Pancreas (tissue), 10 donors: ENCODE measurements at regions not wholly inside any gene's neighbourhood (a gene's known extent, or its start where the extent isn't known, plus 50 kb on each side); places are given as distances from the start of the nearest gene placed in this dataset.
A peak's percentile ranks its signal among the peaks of the same experiment; 100 is the strongest.

Experiments used
- ATAC-seq, 4 donors: fragments of 200-7000 bp; cut with Tn5 transposase; one replicate each; pipeline versions ENCODE4 v1.8.0 to v1.9.1; 2020; ENCODE audit warnings: mild to moderate bottlenecking in 4 of 4, moderate library complexity in 4 of 4
- DNase-seq, 6 donors: peaks; one replicate each; pipeline ENCODE4 v3.0.0-alpha.2; 2020
- FAIRE-seq: peaks from 2 replicates; lab custom pipeline; 2012; peaks lifted over from hg19 to GRCh38; lab: Jason Lieb, UNC
- H3K27ac ChIP-seq, 4 donors: fragments of 200-600 bp; sonication (generic); 1 replicate in 3 of 4; 2 replicates in 1 of 4; pipeline versions ENCODE4 v1.5.0 to v1.8.0; 2020
- H3K27me3 ChIP-seq, 4 donors: fragments of 200-600 bp; one replicate each; pipeline ENCODE4 v1.8.0; 2021
- H3K36me3 ChIP-seq, 3 donors: fragments of 200-600 bp; sonication (generic) in 1 of 3; one replicate each; pipeline versions ENCODE4 v1.5.0 to v1.8.0; 2020 to 2021
- H3K4me1 ChIP-seq, 3 donors: fragments of 200-600 bp; one replicate each; pipeline ENCODE4 v1.8.0; 2021
- H3K4me3 ChIP-seq, 4 donors: fragments of 200-600 bp; sonication (generic) in 2 of 4; one replicate each; pipeline versions ENCODE4 v1.5.0 to v1.8.0; 2020 to 2021
- H3K9me3 ChIP-seq, 4 donors: fragments of 200-600 bp; one replicate each; pipeline ENCODE4 v1.8.0; 2021
- CTCF ChIP-seq, 4 donors: fragments of 200-600 bp; sonication (generic) in 3 of 4; IDR thresholded peaks; one replicate each; pipeline versions ENCODE4 v1.5.0 to v1.8.0; 2021; ENCODE audit warnings: antibody characterized with exemption in 4 of 4
- WGBS, 2 donors: extraction: QIAGEN DNeasy Blood & Tissue Kit; methylation state at CpG; one replicate each; pipeline ENCODE4 v1.1.7; 2013; 5-methylcytosine and 5-hydroxymethylcytosine counted together
- intact Hi-C, 3 donors: fragments of 100-400 bp; cut with DNase I; formaldehyde crosslinking; loops; one replicate each; pipeline versions ENCODE4 v1.11.1 to v1.14.2; 2022
- donor health status: healthy with polysubstance abuse.
- donor health status: DM: no; HTN: no; CAD: no; lungs with moderate emphysema.
- donor health status: DM: no; HTN: no; CAD: no.
- donor health status: control.
- donor health status: control.
- donor health status: Bipolar disorder and iron deficiency.
- donor health status: DM: yes; HTN: yes; CAD: no.
- donor health status: DM: no; HTN: no; CAD: no.
- donor health status: DM: no; HTN: no; CAD: no.
- donor health status: DM: yes; HTN: yes; CAD: no.

GRCh38 chr12:105814283-105814682, 324.5 kb downstream of the NUAK1 start:
- Histone ChIP-seq H3K27ac (no peak overlapping the region), H3K36me3 (no peaks in the 10 kb centered on the region), H3K4me3 (no peak overlapping the region), H3K27me3 (no peaks in the 10 kb centered on the region), H3K4me1 (no peaks in the 10 kb centered on the region), H3K9me3 (no peaks in the 10 kb centered on the region)
- intact Hi-C loops, result no loop called here
- TF ChIP-seq CTCF (IDR thresholded peaks at IDR 0.05), result no peak
- DNase-seq (no peak), ATAC-seq (no peak), FAIRE-seq (no peak)
- WGBS, 2 donors, result 46 to 54% methylated on average over 4 of the region's 4 CpGs

GRCh38 chr12:105819549-105819948, 319.2 kb downstream of the NUAK1 start:
- no peak for TF ChIP-seq CTCF (IDR thresholded peaks at IDR 0.05)
- no peaks in the 10 kb centered on the region for H3K36me3 ChIP-seq
- no peaks in the 10 kb centered on the region for H3K27me3 ChIP-seq
- intact Hi-C loops, result no loop called here
- FAIRE-seq, result no peak
- ATAC-seq, result no peak
- DNase-seq, result no peak
- 68 to 76% methylated on average over 2 of the region's 2 CpGs for WGBS, 2 donors
- H3K9me3 ChIP-seq, result no peaks in the 10 kb centered on the region
- no peak overlapping the region for H3K27ac ChIP-seq
- peaks cover 0 to 12% (median 0%) of the 10 kb centered on the region in 3 donors for H3K4me1 ChIP-seq
- no peak overlapping the region for H3K4me3 ChIP-seq

GRCh38 chr12:105820429-105821125, 318.2 kb downstream of the NUAK1 start:
- peak in 3 of 4 donors; percentile 57 to 62 (median 61) for ATAC-seq
- TF ChIP-seq CTCF (IDR thresholded peaks at IDR 0.05), result no peak
- H3K9me3 ChIP-seq, result no peaks in the 10 kb centered on the region
- H3K4me3 ChIP-seq, result no peak overlapping the region
- peak in 2 of 6 donors; percentile 3 to 19 for DNase-seq
- H3K27ac ChIP-seq, result peak overlapping the region in 1 of 4 donors; percentile 6
- peaks cover 0 to 12% (median 0%) of the 10 kb centered on the region in 3 donors for H3K4me1 ChIP-seq
- intact Hi-C loops, result no loop called here
- no peak for FAIRE-seq
- 43 to 50% methylated on average over 5 of the region's 5 CpGs for WGBS, 2 donors
- no peaks in the 10 kb centered on the region for H3K36me3 ChIP-seq
- no peaks in the 10 kb centered on the region for H3K27me3 ChIP-seq

GRCh38 chr12:105822131-105823105, 316.3 kb downstream of the NUAK1 start:
- no peak for FAIRE-seq
- intact Hi-C loops, result no loop called here
- WGBS, 2 donors, result 72 to 75% methylated on average over 11 of the region's 11 CpGs

More at GRCh38 chr12:105822131-105823105, 316.3 kb downstream of the NUAK1 start:
- ATAC-seq, result no peak
- DNase-seq, result no peak
- no peaks in the 10 kb centered on the region for H3K9me3 ChIP-seq
- no peak for TF ChIP-seq CTCF (IDR thresholded peaks at IDR 0.05)
- peaks cover 0 to 12% (median 0%) of the 10 kb centered on the region in 3 donors for H3K4me1 ChIP-seq
- H3K4me3 ChIP-seq, result no peak overlapping the region
- H3K36me3 ChIP-seq, result no peaks in the 10 kb centered on the region
- H3K27me3 ChIP-seq, result no peaks in the 10 kb centered on the region
- H3K27ac ChIP-seq, result no peak overlapping the region
